ENCODE measurements at regions not wholly inside any gene's neighbourhood (a gene's known extent, or its start where the extent isn't known, plus 50 kb on each side); places are given as distances from the start of the nearest gene placed in this dataset.

DNA sequence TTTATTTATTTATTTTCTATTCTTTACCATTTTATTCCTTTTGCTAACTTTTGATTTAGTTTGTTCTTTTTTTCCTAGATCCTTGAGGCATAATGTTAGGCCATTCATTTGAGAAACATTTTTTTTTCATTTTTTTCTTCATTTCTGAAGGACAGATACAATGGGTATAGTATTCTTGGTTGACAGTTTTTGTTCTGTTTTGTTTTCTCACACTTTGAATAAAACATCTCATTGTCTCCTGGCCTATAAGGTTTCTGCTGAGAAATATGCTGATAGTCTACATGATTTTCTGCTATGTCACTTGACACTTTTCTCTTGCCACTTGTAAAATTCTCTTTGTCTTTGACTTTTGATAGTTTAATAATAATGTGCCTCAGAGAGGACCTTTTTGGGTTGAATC, 294.6 kb upstream of the EPHA7 start:
- no peak overlapping the region for H3K27ac ChIP-seq (ENCODE audit: low read length)
- in situ Hi-C loops (cut with HindIII; ENCODE audit: low pct_unique_long_range_greater_than_20kb, low sequenced_read_pairs) (no loop called here), intact Hi-C loops (cut with micrococcal nuclease; ENCODE audit: unreplicated experiment) (no loop called here)
- H3K36me3 ChIP-seq (ENCODE audit: control insufficient read depth, insufficient read depth, low read length) = no peaks in the 10 kb centered on the region
- no peak for ATAC-seq
- peaks cover 34% of the 10 kb centered on the region; the same call in 1 of the 2 replicates for H3K9me3 ChIP-seq (ENCODE audit: control insufficient read depth, insufficient read depth, low read depth, low read length)
- ChIA-PET POLR2A (no interaction called here), CTCF (no interaction called here)
- no peak for TF ChIP-seq POLR2AphosphoS5 (IDR thresholded peaks at IDR 0.05; ENCODE audit: low read depth, low read length)
- no peak for TF ChIP-seq REST (IDR thresholded peaks at IDR 0.05; ENCODE audit: insufficient read depth in 1 of 2, low read depth in 2 of 2, low read length in 1 of 2)
- TF ChIP-seq TCF7L2 (IDR thresholded peaks at IDR 0.05; ENCODE audit: low read depth, low read length) = no peak
- TF ChIP-seq, protein P1, sequence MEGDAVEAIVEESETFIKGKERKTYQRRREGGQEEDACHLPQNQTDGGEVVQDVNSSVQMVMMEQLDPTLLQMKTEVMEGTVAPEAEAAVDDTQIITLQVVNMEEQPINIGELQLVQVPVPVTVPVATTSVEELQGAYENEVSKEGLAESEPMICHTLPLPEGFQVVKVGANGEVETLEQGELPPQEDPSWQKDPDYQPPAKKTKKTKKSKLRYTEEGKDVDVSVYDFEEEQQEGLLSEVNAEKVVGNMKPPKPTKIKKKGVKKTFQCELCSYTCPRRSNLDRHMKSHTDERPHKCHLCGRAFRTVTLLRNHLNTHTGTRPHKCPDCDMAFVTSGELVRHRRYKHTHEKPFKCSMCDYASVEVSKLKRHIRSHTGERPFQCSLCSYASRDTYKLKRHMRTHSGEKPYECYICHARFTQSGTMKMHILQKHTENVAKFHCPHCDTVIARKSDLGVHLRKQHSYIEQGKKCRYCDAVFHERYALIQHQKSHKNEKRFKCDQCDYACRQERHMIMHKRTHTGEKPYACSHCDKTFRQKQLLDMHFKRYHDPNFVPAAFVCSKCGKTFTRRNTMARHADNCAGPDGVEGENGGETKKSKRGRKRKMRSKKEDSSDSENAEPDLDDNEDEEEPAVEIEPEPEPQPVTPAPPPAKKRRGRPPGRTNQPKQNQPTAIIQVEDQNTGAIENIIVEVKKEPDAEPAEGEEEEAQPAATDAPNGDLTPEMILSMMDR (IDR thresholded peaks at IDR 0.05) = no peak
- TF ChIP-seq SIN3A (IDR thresholded peaks at IDR 0.05; ENCODE audit: borderline replicate concordance, insufficient read depth, low read depth, low read length) = no peak
- BruUV-seq (replicated peaks) = no TSS peak
- no peaks in the 10 kb centered on the region for H3K27me3 ChIP-seq (ENCODE audit: control insufficient read depth, insufficient read depth, low read length)
- no peaks in the 10 kb centered on the region for H3K4me1 ChIP-seq (ENCODE audit: control insufficient read depth, insufficient read depth, low read length)
- no peak overlapping the region for H3K4me3 ChIP-seq (ENCODE audit: low read depth in 2 of 2, low read length in 2 of 2)
- DNase-seq (ENCODE audit: low read depth, low spot score) = no peak

DNA sequence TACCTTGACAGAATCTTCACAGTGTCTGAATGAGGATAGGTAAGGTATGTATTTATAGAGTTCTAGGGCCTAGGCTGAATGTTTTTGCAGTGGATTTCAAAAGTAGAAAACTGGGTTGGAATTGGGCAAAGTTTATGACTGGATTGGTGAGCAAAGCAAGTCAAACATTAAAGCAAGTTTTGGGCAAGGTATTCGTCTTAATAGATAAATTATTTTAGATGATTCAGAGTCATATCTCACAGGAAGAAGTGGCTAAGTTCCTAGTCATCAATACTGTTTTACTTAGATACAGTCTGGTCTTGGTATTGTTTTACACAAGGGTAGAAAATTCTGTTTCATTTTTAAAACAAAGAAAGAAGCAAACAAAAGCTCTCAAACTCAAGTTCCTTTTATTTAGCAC, 284.1 kb upstream of the EPHA7 start:
- no peaks in the 10 kb centered on the region for H3K27me3 ChIP-seq (ENCODE audit: control insufficient read depth, insufficient read depth, low read length)
- CTCF ChIA-PET = no interaction called here

More for the DNA sequence above, 284.1 kb upstream of the EPHA7 start:
- Histone ChIP-seq H3K36me3 (ENCODE audit: control insufficient read depth, insufficient read depth, low read length) (no peaks in the 10 kb centered on the region), H3K9me3 (ENCODE audit: control insufficient read depth, insufficient read depth, low read depth, low read length) (no peaks in the 10 kb centered on the region; the same call in 1 of the 2 replicates), H3K4me3 (ENCODE audit: low read depth in 2 of 2, low read length in 2 of 2) (no peak overlapping the region), H3K4me1 (ENCODE audit: control insufficient read depth, insufficient read depth, low read length) (no peaks in the 10 kb centered on the region), H3K27ac (ENCODE audit: low read length) (no peak overlapping the region)
- TF ChIP-seq TCF7L2 (IDR thresholded peaks at IDR 0.05; ENCODE audit: low read depth, low read length) (no peak), REST (IDR thresholded peaks at IDR 0.05; ENCODE audit: insufficient read depth in 1 of 2, low read depth in 2 of 2, low read length in 1 of 2) (no peak), SIN3A (IDR thresholded peaks at IDR 0.05; ENCODE audit: borderline replicate concordance, insufficient read depth, low read depth, low read length) (no peak), POLR2AphosphoS5 (IDR thresholded peaks at IDR 0.05; ENCODE audit: low read depth, low read length) (no peak)
- TF ChIP-seq, protein P1 (IDR thresholded peaks at IDR 0.05) = no peak
- DNase-seq (ENCODE audit: low read depth, low spot score) = no peak
- in situ Hi-C loops (cut with HindIII; ENCODE audit: low pct_unique_long_range_greater_than_20kb, low sequenced_read_pairs) (no loop called here), intact Hi-C loops (cut with micrococcal nuclease; ENCODE audit: unreplicated experiment) (no loop called here)
- ATAC-seq = no peak
- no TSS peak for BruUV-seq (replicated peaks)
- POLR2A ChIA-PET = no interaction called here
